Activated CD8-positive, alpha-beta T cell treated with anti-CD3 and anti-CD28 coated beads for 36 hours (primary cell): ENCODE measurements at regions not wholly inside any gene's neighbourhood (a gene's known extent, or its start where the extent isn't known, plus 50 kb on each side); places are given as distances from the start of the nearest gene placed in this dataset.

ENCODE experiments used
- ATAC-seq: fragments of 200-7000 bp; cut with Tn5 transposase; one replicate; pipeline ENCODE4 v1.10.0; 2021; ENCODE audit warnings: mild to moderate bottlenecking, moderate library complexity
- CTCF ChIA-PET: fragments of 350-600 bp; sonication (Branson Sonifier 250); formaldehyde crosslinking; loops from one replicate; lab custom pipeline; 2021; ENCODE audit warnings: antibody characterized with exemption; lab: Charles Lee
- POLR2A ChIA-PET: fragments of 350-600 bp; sonication (Branson Sonifier 250); formaldehyde crosslinking; loops from one replicate; lab custom pipeline; 2021; ENCODE audit warnings: antibody characterized with exemption; lab: Charles Lee
- DNase-seq: peaks from one replicate; pipeline ENCODE4 v3.0.0-alpha.2; 2020
- H3K27ac Mint-ChIP-seq: one replicate; pipeline ENCODE4 v1.8.0; 2021; ENCODE audit warnings: mild to moderate bottlenecking, mixed read lengths
- H3K27me3 Mint-ChIP-seq: one replicate; pipeline ENCODE4 v1.8.0; 2021; ENCODE audit warnings: mixed read lengths
- H3K36me3 Mint-ChIP-seq: one replicate; pipeline ENCODE4 v1.8.0; 2021; ENCODE audit warnings: low read depth, mixed read lengths
- H3K4me1 Mint-ChIP-seq: one replicate; pipeline ENCODE4 v1.8.0; 2021; ENCODE audit warnings: low read depth, mixed read lengths
- H3K4me3 Mint-ChIP-seq: one replicate; pipeline ENCODE4 v1.8.0; 2021; ENCODE audit warnings: mild to moderate bottlenecking, moderate library complexity, mixed read lengths
- H3K9me3 Mint-ChIP-seq: one replicate; pipeline ENCODE4 v1.8.0; 2021; ENCODE audit warnings: mixed read lengths
- intact Hi-C: fragments of 100-400 bp; cut with micrococcal nuclease; formaldehyde crosslinking; loops from one replicate; pipeline ENCODE4 v1.10.0; 2022
- TF ChIP-seq, protein P1 (sequence below): fragments of 200-600 bp; IDR thresholded peaks from one replicate; pipeline ENCODE4 v1.8.0; 2022; ENCODE audit warnings: antibody characterized with exemption, mild to moderate bottlenecking

GRCh38 chr1:8184301-8184700 lies 133.6 kb upstream of the SLC45A1 start:
- H3K4me3 Mint-ChIP-seq, result no peak overlapping the region
- peaks cover 9% of the 10 kb centered on the region for H3K4me1 Mint-ChIP-seq
- DNase-seq (no peak), ATAC-seq (no peak)
- peaks cover 6% of the 10 kb centered on the region for H3K9me3 Mint-ChIP-seq
- TF ChIP-seq, protein P1, sequence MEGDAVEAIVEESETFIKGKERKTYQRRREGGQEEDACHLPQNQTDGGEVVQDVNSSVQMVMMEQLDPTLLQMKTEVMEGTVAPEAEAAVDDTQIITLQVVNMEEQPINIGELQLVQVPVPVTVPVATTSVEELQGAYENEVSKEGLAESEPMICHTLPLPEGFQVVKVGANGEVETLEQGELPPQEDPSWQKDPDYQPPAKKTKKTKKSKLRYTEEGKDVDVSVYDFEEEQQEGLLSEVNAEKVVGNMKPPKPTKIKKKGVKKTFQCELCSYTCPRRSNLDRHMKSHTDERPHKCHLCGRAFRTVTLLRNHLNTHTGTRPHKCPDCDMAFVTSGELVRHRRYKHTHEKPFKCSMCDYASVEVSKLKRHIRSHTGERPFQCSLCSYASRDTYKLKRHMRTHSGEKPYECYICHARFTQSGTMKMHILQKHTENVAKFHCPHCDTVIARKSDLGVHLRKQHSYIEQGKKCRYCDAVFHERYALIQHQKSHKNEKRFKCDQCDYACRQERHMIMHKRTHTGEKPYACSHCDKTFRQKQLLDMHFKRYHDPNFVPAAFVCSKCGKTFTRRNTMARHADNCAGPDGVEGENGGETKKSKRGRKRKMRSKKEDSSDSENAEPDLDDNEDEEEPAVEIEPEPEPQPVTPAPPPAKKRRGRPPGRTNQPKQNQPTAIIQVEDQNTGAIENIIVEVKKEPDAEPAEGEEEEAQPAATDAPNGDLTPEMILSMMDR, result no peak
- H3K36me3 Mint-ChIP-seq, result no peaks in the 10 kb centered on the region
- intact Hi-C loops, result no loop called here
- ChIA-PET CTCF (no interaction called here), POLR2A (no interaction called here)
- H3K27ac Mint-ChIP-seq, result no peak overlapping the region
- no peaks in the 10 kb centered on the region for H3K27me3 Mint-ChIP-seq

DNA sequence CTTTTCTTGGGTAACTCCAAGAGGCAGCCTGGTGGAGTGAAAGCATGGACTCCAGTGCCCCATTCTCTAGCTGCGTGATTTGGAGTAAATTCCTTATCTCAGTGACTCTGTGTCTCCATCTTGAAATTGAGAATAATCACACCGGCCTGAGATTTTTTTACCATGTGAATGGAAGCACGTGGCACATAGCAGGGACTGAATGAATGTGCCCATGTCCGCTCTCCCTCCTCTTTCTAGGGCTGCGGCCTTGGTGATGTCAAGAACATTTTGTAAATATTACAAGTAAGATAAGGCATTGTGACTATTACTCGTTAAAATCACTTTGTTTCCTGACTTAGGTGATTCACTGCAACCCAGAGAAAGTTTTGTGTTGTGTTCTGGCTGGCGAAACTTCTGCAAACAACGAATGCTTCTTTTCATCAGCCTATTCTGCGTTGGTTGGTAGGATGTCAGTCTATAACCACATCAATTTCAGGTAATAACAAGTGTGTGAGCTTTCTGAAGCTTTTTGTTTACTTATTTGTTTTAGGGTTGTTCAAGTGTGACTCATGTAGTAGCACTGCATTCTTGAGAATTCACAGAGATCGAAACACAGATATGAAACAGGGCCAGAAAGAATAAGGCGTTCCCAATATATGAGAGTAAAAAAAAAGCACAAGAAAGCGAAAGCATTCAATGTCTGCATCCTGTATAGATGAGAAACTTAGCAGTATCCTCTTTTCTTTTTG lies 135.7 kb upstream of the SLC45A1 start:
- ChIA-PET CTCF (no interaction called here), POLR2A (interaction anchor here (0.6 kb wide), 1 partner anchor 561 kb away, joined by 3 read pairs; no protein-coding TSS in a partner anchor)
- Mint-ChIP-seq H3K27ac (no peak overlapping the region), H3K9me3 (peaks cover 15% of the 10 kb centered on the region), H3K27me3 (no peaks in the 10 kb centered on the region), H3K4me3 (no peak overlapping the region), H3K4me1 (peaks cover 9% of the 10 kb centered on the region), H3K36me3 (no peaks in the 10 kb centered on the region)
- no peak for DNase-seq
- TF ChIP-seq, protein P1, result no peak
- intact Hi-C loops, result no loop called here
- peak; percentile 45 for ATAC-seq

- Mint-ChIP-seq H3K9me3 (peaks cover 15% of the 10 kb centered on the region), H3K4me1 (peaks cover 9% of the 10 kb centered on the region), H3K27ac (no peak overlapping the region), H3K4me3 (no peak overlapping the region), H3K27me3 (no peaks in the 10 kb centered on the region), H3K36me3 (no peaks in the 10 kb centered on the region)
- ATAC-seq (no peak), DNase-seq (no peak)
- intact Hi-C loops, result no loop called here
- ChIA-PET POLR2A (interaction anchor here (1.0 kb wide), 1 partner anchor 11 kb away, joined by 4 read pairs; no protein-coding TSS in a partner anchor), CTCF (interaction anchor here (0.9 kb wide), 1 partner anchor 148 kb away, joined by 3 read pairs; no protein-coding TSS in a partner anchor)
- TF ChIP-seq, protein P1, result no peak
These were observed 138.7 kb upstream of the SLC45A1 start for GRCh38 chr1:8179132-8179793.

GRCh38 chr1:8176279-8176678 lies 141.6 kb upstream of the SLC45A1 start:
- no peak for ATAC-seq
- TF ChIP-seq, protein P1, result no peak
- peaks cover 1% of the 10 kb centered on the region for H3K4me1 Mint-ChIP-seq
- H3K27ac Mint-ChIP-seq, result no peak overlapping the region
- no peaks in the 10 kb centered on the region for H3K27me3 Mint-ChIP-seq
- ChIA-PET POLR2A (no interaction called here), CTCF (no interaction called here)
- peaks cover 15% of the 10 kb centered on the region for H3K9me3 Mint-ChIP-seq
- H3K36me3 Mint-ChIP-seq, result no peaks in the 10 kb centered on the region
- intact Hi-C loops, result no loop called here
- no peak overlapping the region for H3K4me3 Mint-ChIP-seq
- no peak for DNase-seq

DNA sequence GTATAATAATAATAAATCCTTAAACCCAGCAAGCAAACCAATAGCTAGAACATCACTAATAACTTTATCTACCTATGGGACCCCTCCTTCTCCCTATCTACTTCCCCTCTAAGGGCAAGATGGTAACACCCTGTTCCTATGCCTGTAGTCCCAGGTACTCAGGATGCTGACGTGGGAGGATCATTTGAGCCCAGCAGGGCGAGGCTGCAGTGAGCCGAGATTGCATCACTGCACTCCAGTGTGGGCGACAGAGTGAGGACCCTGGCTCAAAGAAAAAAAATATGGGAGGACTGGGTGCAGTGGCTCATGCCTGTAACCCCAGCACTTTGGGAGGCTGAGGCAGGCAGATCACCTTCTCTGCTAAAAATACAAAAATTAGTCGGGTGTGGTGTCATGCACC lies 143.1 kb upstream of the SLC45A1 start:
- peaks cover 12% of the 10 kb centered on the region for H3K9me3 Mint-ChIP-seq

More for the DNA sequence above, 143.1 kb upstream of the SLC45A1 start:
- intact Hi-C loops, result no loop called here
- no peak for DNase-seq
- H3K4me3 Mint-ChIP-seq, result no peak overlapping the region
- H3K4me1 Mint-ChIP-seq, result peaks cover 5% of the 10 kb centered on the region
- no peaks in the 10 kb centered on the region for H3K27me3 Mint-ChIP-seq
- no peaks in the 10 kb centered on the region for H3K36me3 Mint-ChIP-seq
- ATAC-seq, result no peak
- TF ChIP-seq, protein P1, result no peak
- POLR2A ChIA-PET, result no interaction called here
- CTCF ChIA-PET, result no interaction called here
- no peak overlapping the region for H3K27ac Mint-ChIP-seq
